ENCODE measurements at regions not wholly inside any gene's neighbourhood (a gene's known extent, or its start where the extent isn't known, plus 50 kb on each side); places are given as distances from the start of the nearest gene placed in this dataset.

DNA sequence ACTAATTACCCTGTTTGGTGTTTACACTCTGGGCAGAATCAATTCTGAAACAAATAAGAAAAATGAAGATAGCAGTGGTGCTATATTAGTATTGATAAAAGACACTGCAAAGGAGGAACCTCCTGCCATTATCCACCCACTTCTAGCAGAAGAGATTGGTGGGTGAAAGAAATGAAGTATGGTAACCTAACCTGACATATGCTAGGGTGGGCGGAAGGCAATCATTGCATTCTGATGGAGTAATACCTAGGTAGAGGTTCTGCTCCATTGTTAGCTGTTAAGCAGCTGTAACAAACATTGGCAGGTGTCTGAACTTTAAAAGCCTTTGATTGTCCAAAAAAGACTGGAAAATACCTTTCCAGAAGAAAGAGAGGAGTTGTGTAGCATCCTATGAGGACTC is 95.9 kb downstream of the OTUD1 start:
- Mint-ChIP-seq H3K36me3 (ENCODE audit: low read depth) (no peaks in the 10 kb centered on the region), H3K27me3 (ENCODE audit: insufficient read depth) (peaks cover 6% of the 10 kb centered on the region), H3K4me1 (no peaks in the 10 kb centered on the region), H3K27ac (no peak overlapping the region), H3K9me3 (no peaks in the 10 kb centered on the region), H3K4me3 (no peak overlapping the region)
- no peak overlapping the region for H3K4me3 ChIP-seq (ENCODE audit: low read length)
- H3K9me3 ChIP-seq (ENCODE audit: control insufficient read depth, low read length), result no peaks in the 10 kb centered on the region
- no peaks in the 10 kb centered on the region for H3K4me1 ChIP-seq (ENCODE audit: control insufficient read depth, insufficient read depth, low read length)
- no peaks in the 10 kb centered on the region for H3K36me3 ChIP-seq (ENCODE audit: control insufficient read depth, insufficient read depth, low read length)
- no peak overlapping the region for H3K27ac ChIP-seq (ENCODE audit: low read depth, low read length)
- peaks cover 14% of the 10 kb centered on the region for H3K27me3 ChIP-seq (ENCODE audit: control insufficient read depth, insufficient read depth, low read length, poor library complexity, severe bottlenecking)
- TF ChIP-seq, protein P1, sequence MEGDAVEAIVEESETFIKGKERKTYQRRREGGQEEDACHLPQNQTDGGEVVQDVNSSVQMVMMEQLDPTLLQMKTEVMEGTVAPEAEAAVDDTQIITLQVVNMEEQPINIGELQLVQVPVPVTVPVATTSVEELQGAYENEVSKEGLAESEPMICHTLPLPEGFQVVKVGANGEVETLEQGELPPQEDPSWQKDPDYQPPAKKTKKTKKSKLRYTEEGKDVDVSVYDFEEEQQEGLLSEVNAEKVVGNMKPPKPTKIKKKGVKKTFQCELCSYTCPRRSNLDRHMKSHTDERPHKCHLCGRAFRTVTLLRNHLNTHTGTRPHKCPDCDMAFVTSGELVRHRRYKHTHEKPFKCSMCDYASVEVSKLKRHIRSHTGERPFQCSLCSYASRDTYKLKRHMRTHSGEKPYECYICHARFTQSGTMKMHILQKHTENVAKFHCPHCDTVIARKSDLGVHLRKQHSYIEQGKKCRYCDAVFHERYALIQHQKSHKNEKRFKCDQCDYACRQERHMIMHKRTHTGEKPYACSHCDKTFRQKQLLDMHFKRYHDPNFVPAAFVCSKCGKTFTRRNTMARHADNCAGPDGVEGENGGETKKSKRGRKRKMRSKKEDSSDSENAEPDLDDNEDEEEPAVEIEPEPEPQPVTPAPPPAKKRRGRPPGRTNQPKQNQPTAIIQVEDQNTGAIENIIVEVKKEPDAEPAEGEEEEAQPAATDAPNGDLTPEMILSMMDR (conservative IDR thresholded peaks at IDR 0.05), result no peak
- 97 to 100% methylated on average over 1 of the region's 1 CpG for WGBS, 2 experiments (ENCODE audit: insufficient coverage in 1 of 2, insufficient read length in 1 of 2)
- DNase-seq, result no peak
- no peak overlapping the region for H3K9ac ChIP-seq (ENCODE audit: extremely low read depth, low read length, poor library complexity, severe bottlenecking)

DNA sequence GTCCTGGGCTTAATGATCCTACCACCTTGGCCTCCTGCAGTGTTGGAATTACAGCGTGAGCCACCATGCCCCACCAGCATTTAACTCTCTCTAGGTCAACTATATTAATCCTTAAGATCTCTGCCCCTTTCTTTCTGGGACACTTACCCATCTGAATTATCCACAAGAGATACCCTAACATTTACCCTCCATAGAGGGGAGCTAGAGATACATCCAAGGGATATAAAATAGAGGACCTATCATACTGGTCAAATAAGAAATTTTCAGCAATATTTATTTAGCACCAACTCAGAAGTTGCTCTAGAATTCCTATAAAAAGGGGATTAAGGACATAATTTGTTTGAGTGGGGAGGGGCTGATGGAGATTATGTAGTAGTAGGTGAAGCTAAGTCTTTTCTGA is 96.5 kb downstream of the OTUD1 start:
- H3K4me3 ChIP-seq (ENCODE audit: low read length), result no peak overlapping the region
- H3K27ac Mint-ChIP-seq, result no peak overlapping the region

DNA sequence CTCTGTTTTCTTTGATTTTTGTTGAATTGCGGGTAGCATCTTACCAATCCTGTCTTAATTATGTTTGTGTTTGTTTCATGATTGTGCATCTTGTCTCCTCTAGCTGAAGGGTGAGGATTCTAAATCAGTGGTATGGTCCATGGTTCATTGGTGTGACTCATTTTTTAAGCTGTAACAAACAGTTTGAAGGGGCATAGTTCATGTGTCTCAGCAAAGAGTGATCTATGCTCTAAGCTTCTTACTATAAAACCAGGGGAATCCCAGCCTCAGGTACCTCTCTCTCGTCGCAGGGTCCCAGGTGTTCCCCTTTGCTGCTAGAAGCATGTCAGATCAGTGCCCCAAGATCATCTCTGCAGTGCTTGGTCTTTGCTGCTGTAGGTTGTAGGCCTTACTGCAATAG is 100.1 kb downstream of the OTUD1 start:
- Histone ChIP-seq H3K4me1 (ENCODE audit: control insufficient read depth, insufficient read depth, low read length) (no peaks in the 10 kb centered on the region), H3K36me3 (ENCODE audit: control insufficient read depth, insufficient read depth, low read length) (no peaks in the 10 kb centered on the region), H3K4me3 (ENCODE audit: low read length) (no peak overlapping the region), H3K27me3 (ENCODE audit: control insufficient read depth, insufficient read depth, low read length, poor library complexity, severe bottlenecking) (peaks cover 14% of the 10 kb centered on the region), H3K9me3 (ENCODE audit: control insufficient read depth, low read length) (no peaks in the 10 kb centered on the region), H3K9ac (ENCODE audit: extremely low read depth, low read length, poor library complexity, severe bottlenecking) (no peak overlapping the region), H3K27ac (ENCODE audit: low read depth, low read length) (no peak overlapping the region)
- no peak for DNase-seq
- Mint-ChIP-seq H3K27ac (no peak overlapping the region), H3K4me1 (peaks cover 5% of the 10 kb centered on the region), H3K9me3 (no peaks in the 10 kb centered on the region), H3K4me3 (no peak overlapping the region), H3K36me3 (ENCODE audit: low read depth) (no peaks in the 10 kb centered on the region), H3K27me3 (ENCODE audit: insufficient read depth) (peaks cover 4% of the 10 kb centered on the region)
- WGBS, 2 experiments (ENCODE audit: insufficient coverage in 1 of 2, insufficient read length in 1 of 2), result 86 to 92% methylated on average over 2 to 3 of the region's 3 CpGs
- TF ChIP-seq, protein P1 (conservative IDR thresholded peaks at IDR 0.05), result no peak

More for the DNA sequence above, 96.5 kb downstream of the OTUD1 start:
- H3K36me3 Mint-ChIP-seq (ENCODE audit: low read depth), result no peaks in the 10 kb centered on the region
- no peak for DNase-seq
- peaks cover 2% of the 10 kb centered on the region for H3K4me1 Mint-ChIP-seq
- H3K4me1 ChIP-seq (ENCODE audit: control insufficient read depth, insufficient read depth, low read length), result no peaks in the 10 kb centered on the region
- no peak overlapping the region for H3K9ac ChIP-seq (ENCODE audit: extremely low read depth, low read length, poor library complexity, severe bottlenecking)
- H3K9me3 ChIP-seq (ENCODE audit: control insufficient read depth, low read length), result no peaks in the 10 kb centered on the region
- no peaks in the 10 kb centered on the region for H3K36me3 ChIP-seq (ENCODE audit: control insufficient read depth, insufficient read depth, low read length)
- H3K27ac ChIP-seq (ENCODE audit: low read depth, low read length), result no peak overlapping the region
- H3K27me3 Mint-ChIP-seq (ENCODE audit: insufficient read depth), result peaks cover 6% of the 10 kb centered on the region
- H3K9me3 Mint-ChIP-seq, result no peaks in the 10 kb centered on the region
- 61% methylated on average over 1 of the region's 1 CpG; no CpG with 5 or more reads in 1 of the 2 experiments for WGBS, 2 experiments (ENCODE audit: insufficient coverage in 1 of 2, insufficient read length in 1 of 2)
- H3K27me3 ChIP-seq (ENCODE audit: control insufficient read depth, insufficient read depth, low read length, poor library complexity, severe bottlenecking), result peaks cover 14% of the 10 kb centered on the region
- TF ChIP-seq, protein P1 (conservative IDR thresholded peaks at IDR 0.05), result peak; percentile 41
- no peak overlapping the region for H3K4me3 Mint-ChIP-seq

Measured in endodermal cell (in vitro differentiated cells).